ENCODE measurements at regions not wholly inside any gene's neighbourhood (a gene's known extent, or its start where the extent isn't known, plus 50 kb on each side); places are given as distances from the start of the nearest gene placed in this dataset.

- no peaks in the 10 kb centered on the region for H3K36me3 ChIP-seq
- no peaks in the 10 kb centered on the region for H3K4me1 ChIP-seq
- intact Hi-C loops (cut with DNase I; ENCODE audit: low total_unique reads), result no loop called here
- H3K27me3 ChIP-seq, result peaks cover 0 to 4% of the 10 kb centered on the region in 2 donors
- no peak for DNase-seq (ENCODE audit: low spot score in 2 of 2)
- H3K27ac ChIP-seq, result no peak overlapping the region
- no peaks in the 10 kb centered on the region for H3K9me3 ChIP-seq
- no peak for TF ChIP-seq CTCF (IDR thresholded peaks at IDR 0.05)
- H3K4me3 ChIP-seq, result no peak overlapping the region
Measured at GRCh38 chr7:21107101-21107500, 320.4 kb upstream of the SP8 start.

GRCh38 chr7:21108182-21108581, 319.7 kb upstream of the SP4 start:
- TF ChIP-seq CTCF (IDR thresholded peaks at IDR 0.05) (no peak), POLR2A (IDR thresholded peaks at IDR 0.05) (no peak), POLR2AphosphoS5 (IDR thresholded peaks at IDR 0.05) (no peak)
- no peaks in the 10 kb centered on the region for H3K36me3 ChIP-seq

GRCh38 chr7:21113609-21114415, 314.1 kb upstream of the SP4 start:
- TF ChIP-seq CTCF (IDR thresholded peaks at IDR 0.05) (no peak), POLR2A (IDR thresholded peaks at IDR 0.05) (no peak), POLR2AphosphoS5 (IDR thresholded peaks at IDR 0.05) (no peak)
- no peaks in the 10 kb centered on the region for H3K27me3 ChIP-seq
- no peaks in the 10 kb centered on the region for H3K4me1 ChIP-seq
- H3K36me3 ChIP-seq, result no peaks in the 10 kb centered on the region
- H3K4me3 ChIP-seq, result no peak overlapping the region
- intact Hi-C loops (cut with DNase I; ENCODE audit: low total_unique reads), result no loop called here
- H3K27ac ChIP-seq, result no peak overlapping the region
- H3K9me3 ChIP-seq, result no peaks in the 10 kb centered on the region
- DNase-seq (ENCODE audit: low spot score in 2 of 2), result no peak

More at GRCh38 chr7:21108182-21108581, 319.7 kb upstream of the SP4 start:
- H3K4me1 ChIP-seq, result no peaks in the 10 kb centered on the region
- peaks cover 0 to 4% of the 10 kb centered on the region in 2 donors for H3K27me3 ChIP-seq
- no peak overlapping the region for H3K4me3 ChIP-seq
- intact Hi-C loops (cut with DNase I; ENCODE audit: low total_unique reads), result no loop called here
- no peaks in the 10 kb centered on the region for H3K9me3 ChIP-seq
- no peak for DNase-seq (ENCODE audit: low spot score in 2 of 2)
- H3K27ac ChIP-seq, result no peak overlapping the region

GRCh38 chr7:21123586-21123985, 304.3 kb upstream of the SP4 start:
- Histone ChIP-seq H3K4me3 (no peak overlapping the region), H3K27me3 (peaks cover 0 to 8% of the 10 kb centered on the region in 2 donors), H3K4me1 (no peaks in the 10 kb centered on the region), H3K36me3 (no peaks in the 10 kb centered on the region), H3K9me3 (no peaks in the 10 kb centered on the region), H3K27ac (no peak overlapping the region)
- intact Hi-C loops (cut with DNase I; ENCODE audit: low total_unique reads), result no loop called here
- no peak for TF ChIP-seq POLR2A (IDR thresholded peaks at IDR 0.05)
- no peak for TF ChIP-seq CTCF (IDR thresholded peaks at IDR 0.05)
- TF ChIP-seq POLR2AphosphoS5 (IDR thresholded peaks at IDR 0.05), result no peak
- DNase-seq (ENCODE audit: low spot score in 2 of 2), result no peak

- intact Hi-C loops (cut with DNase I; ENCODE audit: low total_unique reads), result no loop called here
- TF ChIP-seq POLR2A (IDR thresholded peaks at IDR 0.05), result no peak
- no peak for TF ChIP-seq POLR2AphosphoS5 (IDR thresholded peaks at IDR 0.05)
- no peak for TF ChIP-seq CTCF (IDR thresholded peaks at IDR 0.05)
- Histone ChIP-seq H3K4me1 (no peaks in the 10 kb centered on the region), H3K9me3 (no peaks in the 10 kb centered on the region), H3K27ac (no peak overlapping the region), H3K27me3 (peaks cover 0 to 19% of the 10 kb centered on the region in 2 donors), H3K4me3 (no peak overlapping the region), H3K36me3 (no peaks in the 10 kb centered on the region)
- no peak for DNase-seq (ENCODE audit: low spot score in 2 of 2)
Measured at GRCh38 chr7:21125297-21125696, 302.6 kb upstream of the SP4 start.
